Natural killer cell (primary cell): ENCODE measurements at regions not wholly inside any gene's neighbourhood (a gene's known extent, or its start where the extent isn't known, plus 50 kb on each side); places are given as distances from the start of the nearest gene placed in this dataset.

Experiments used
- ATAC-seq, 3 donors: fragments of 150-1000 bp in 2 of 3; fragments of 200-7000 bp in 1 of 3; cut with Tn5 transposase; 1 replicate in 1 of 3; 2 replicates in 2 of 3; pipeline ENCODE4 v1.10.0; 2021; ENCODE audit warnings: mild to moderate bottlenecking in 2 of 3, moderate library complexity in 2 of 3
- DNase-seq, 2 donors: peaks; one replicate each; pipeline versions ENCODE4 v3.0.0 to v3.0.0-alpha.2; 2013 to 2021; ENCODE audit warnings: mixed read lengths in 1 of 2
- H3K27ac ChIP-seq: one replicate; pipeline ENCODE4 v1.5.1; 2013; ENCODE audit warnings: mild to moderate bottlenecking, low read length
- H3K27me3 ChIP-seq: one replicate; pipeline ENCODE4 v1.6.1; 2013; ENCODE audit warnings: low read length; ENCODE audit not compliant: control insufficient read depth, insufficient read depth
- H3K36me3 ChIP-seq: one replicate; pipeline ENCODE4 v1.6.1; 2013; ENCODE audit warnings: low read length; ENCODE audit not compliant: control insufficient read depth, insufficient read depth
- H3K4me1 ChIP-seq: one replicate; pipeline ENCODE4 v1.6.1; 2013; ENCODE audit warnings: low read length; ENCODE audit not compliant: control insufficient read depth, insufficient read depth
- H3K4me3 ChIP-seq: one replicate; pipeline ENCODE4 v1.5.1; 2013; ENCODE audit warnings: low read length
- H3K9me3 ChIP-seq: one replicate; pipeline ENCODE4 v1.6.1; 2013; ENCODE audit warnings: low read length; ENCODE audit not compliant: control insufficient read depth, insufficient read depth
- H3K27ac Mint-ChIP-seq, 2 donors: one replicate each; pipeline ENCODE4 v1.8.0; 2022; ENCODE audit warnings: mild to moderate bottlenecking in 2 of 2, mixed read lengths in 2 of 2, moderate library complexity in 1 of 2
- H3K27me3 Mint-ChIP-seq, 2 donors: one replicate each; pipeline ENCODE4 v1.8.0; 2022; ENCODE audit warnings: low read depth in 2 of 2, mixed read lengths in 2 of 2
- H3K36me3 Mint-ChIP-seq: one replicate; pipeline ENCODE4 v1.8.0; 2022; ENCODE audit warnings: mixed read lengths
- H3K4me1 Mint-ChIP-seq, 2 donors: one replicate each; pipeline ENCODE4 v1.8.0; 2022; ENCODE audit warnings: mixed read lengths in 2 of 2
- H3K4me3 Mint-ChIP-seq: one replicate; pipeline ENCODE4 v1.8.0; 2022; ENCODE audit warnings: mild to moderate bottlenecking, moderate library complexity, mixed read lengths
- H3K9me3 Mint-ChIP-seq, 2 donors: one replicate each; pipeline ENCODE4 v1.8.0; 2022; ENCODE audit warnings: mixed read lengths in 2 of 2
- CTCF ChIP-seq: fragments of 200-600 bp; IDR thresholded peaks from one replicate; pipeline ENCODE4 v1.8.0; 2022; ENCODE audit warnings: antibody characterized with exemption
- WGBS: methylation state at CpG from one replicate; pipeline ENCODE4 v1.1.7; 2013; ENCODE audit warnings: missing lambda C conversion rate; ENCODE audit not compliant: insufficient coverage; 5-methylcytosine and 5-hydroxymethylcytosine counted together
- intact Hi-C: fragments of 100-400 bp; cut with micrococcal nuclease; formaldehyde crosslinking; loops from one replicate; pipeline ENCODE4 v1.14.2; 2022

GRCh38 chr3:80232760-80233159, 465.0 kb upstream of the ROBO1 start:
- no peaks in the 10 kb centered on the region for H3K4me1 Mint-ChIP-seq
- H3K4me3 Mint-ChIP-seq: no peak overlapping the region
- no peak for ATAC-seq
- Histone ChIP-seq H3K9me3 (no peaks in the 10 kb centered on the region), H3K36me3 (no peaks in the 10 kb centered on the region), H3K27ac (no peak overlapping the region), H3K4me3 (no peak overlapping the region), H3K4me1 (no peaks in the 10 kb centered on the region), H3K27me3 (no peaks in the 10 kb centered on the region)
- H3K9me3 Mint-ChIP-seq: peaks cover 4 to 30% of the 10 kb centered on the region in 2 donors
- no peaks in the 10 kb centered on the region for H3K27me3 Mint-ChIP-seq
- no peak overlapping the region for H3K27ac Mint-ChIP-seq
- WGBS: 76% methylated on average over 5 of the region's 5 CpGs
- intact Hi-C loops: no loop called here
- no peak for DNase-seq
- TF ChIP-seq CTCF: no peak
- H3K36me3 Mint-ChIP-seq: no peaks in the 10 kb centered on the region

GRCh38 chr3:80230962-80231361, 463.2 kb upstream of the ROBO1 start:
- WGBS: 80% methylated on average over 1 of the region's 2 CpGs
- ATAC-seq: no peak
- no peaks in the 10 kb centered on the region for H3K27me3 ChIP-seq
- no peak overlapping the region for H3K4me3 Mint-ChIP-seq
- no peak overlapping the region for H3K4me3 ChIP-seq
- intact Hi-C loops: no loop called here
- H3K36me3 Mint-ChIP-seq: no peaks in the 10 kb centered on the region
- DNase-seq: no peak
- no peak overlapping the region for H3K27ac ChIP-seq
- H3K9me3 ChIP-seq: no peaks in the 10 kb centered on the region
- no peaks in the 10 kb centered on the region for H3K4me1 Mint-ChIP-seq
- H3K27ac Mint-ChIP-seq: no peak overlapping the region
- H3K4me1 ChIP-seq: no peaks in the 10 kb centered on the region
- H3K36me3 ChIP-seq: no peaks in the 10 kb centered on the region
- no peak for TF ChIP-seq CTCF
- peaks cover 7 to 29% of the 10 kb centered on the region in 2 donors for H3K9me3 Mint-ChIP-seq
- no peaks in the 10 kb centered on the region for H3K27me3 Mint-ChIP-seq

GRCh38 chr3:80227216-80227615, 459.4 kb upstream of the ROBO1 start:
- Histone ChIP-seq H3K4me3 (no peak overlapping the region), H3K27me3 (no peaks in the 10 kb centered on the region), H3K27ac (no peak overlapping the region), H3K4me1 (no peaks in the 10 kb centered on the region), H3K36me3 (no peaks in the 10 kb centered on the region), H3K9me3 (peaks cover 3% of the 10 kb centered on the region)
- Mint-ChIP-seq H3K4me1 (no peaks in the 10 kb centered on the region), H3K4me3 (no peak overlapping the region), H3K27ac (no peak overlapping the region), H3K36me3 (no peaks in the 10 kb centered on the region), H3K9me3 (peaks cover 10 to 28% of the 10 kb centered on the region in 2 donors), H3K27me3 (no peaks in the 10 kb centered on the region)
- no CpG with 5 or more reads among the region's 1 CpG for WGBS
- no peak for DNase-seq
- intact Hi-C loops: no loop called here
- ATAC-seq: no peak
- TF ChIP-seq CTCF: no peak

- ATAC-seq: no peak
Observed at GRCh38 chr3:80215191-80215590, 447.4 kb upstream of the ROBO1 start.

More at GRCh38 chr3:80215191-80215590, 447.4 kb upstream of the ROBO1 start:
- Histone ChIP-seq H3K27ac (no peak overlapping the region), H3K9me3 (peaks cover 3% of the 10 kb centered on the region), H3K4me1 (no peaks in the 10 kb centered on the region), H3K27me3 (no peaks in the 10 kb centered on the region), H3K4me3 (no peak overlapping the region), H3K36me3 (no peaks in the 10 kb centered on the region)
- Mint-ChIP-seq H3K27me3 (no peaks in the 10 kb centered on the region), H3K36me3 (no peaks in the 10 kb centered on the region), H3K4me3 (no peak overlapping the region), H3K4me1 (no peaks in the 10 kb centered on the region), H3K27ac (no peak overlapping the region), H3K9me3 (peaks cover 9 to 12% of the 10 kb centered on the region in 2 donors)
- no peak for TF ChIP-seq CTCF
- intact Hi-C loops: no loop called here
- whole genome bisulfite sequencing: 88% methylated on average over 2 of the region's 2 CpGs
- DNase-seq: no peak
